ENCODE measurements at regions not wholly inside any gene's neighbourhood (a gene's known extent, or its start where the extent isn't known, plus 50 kb on each side); places are given as distances from the start of the nearest gene placed in this dataset.

DNA sequence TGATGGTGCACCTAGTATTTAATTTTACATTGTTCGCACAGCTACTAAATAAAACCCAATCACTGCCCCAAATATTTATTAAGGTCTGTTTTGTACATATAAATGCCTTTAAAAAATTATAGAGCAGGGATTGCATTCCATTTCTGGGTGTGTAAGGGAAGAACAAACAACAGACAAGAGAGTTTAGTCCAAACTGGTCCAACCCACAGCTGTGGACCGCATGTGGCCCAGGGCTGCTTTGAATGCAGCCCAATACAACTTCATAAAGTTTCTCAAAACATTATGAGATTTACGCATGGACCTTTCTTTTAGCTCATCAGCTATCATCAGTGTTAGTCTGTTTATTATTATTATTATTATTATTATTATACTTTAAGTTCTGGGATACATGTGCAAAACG is 114.8 kb upstream of the LRATD1 start:
- no peak overlapping the region for H3K27ac ChIP-seq (ENCODE audit: insufficient read depth, low read depth, low read length)
- no peaks in the 10 kb centered on the region for H3K36me3 ChIP-seq (ENCODE audit: control insufficient read depth in 2 of 2, extremely low read depth in 1 of 2, insufficient read depth in 2 of 2, low read length in 2 of 2)
- TF ChIP-seq JUN (IDR thresholded peaks at IDR 0.05; ENCODE audit: borderline replicate concordance, insufficient read depth, insufficient read length, low read depth) = no peak
- no peak for TF ChIP-seq MYC (IDR thresholded peaks at IDR 0.05; ENCODE audit: low read depth, low read length)
- TF ChIP-seq, protein P1, sequence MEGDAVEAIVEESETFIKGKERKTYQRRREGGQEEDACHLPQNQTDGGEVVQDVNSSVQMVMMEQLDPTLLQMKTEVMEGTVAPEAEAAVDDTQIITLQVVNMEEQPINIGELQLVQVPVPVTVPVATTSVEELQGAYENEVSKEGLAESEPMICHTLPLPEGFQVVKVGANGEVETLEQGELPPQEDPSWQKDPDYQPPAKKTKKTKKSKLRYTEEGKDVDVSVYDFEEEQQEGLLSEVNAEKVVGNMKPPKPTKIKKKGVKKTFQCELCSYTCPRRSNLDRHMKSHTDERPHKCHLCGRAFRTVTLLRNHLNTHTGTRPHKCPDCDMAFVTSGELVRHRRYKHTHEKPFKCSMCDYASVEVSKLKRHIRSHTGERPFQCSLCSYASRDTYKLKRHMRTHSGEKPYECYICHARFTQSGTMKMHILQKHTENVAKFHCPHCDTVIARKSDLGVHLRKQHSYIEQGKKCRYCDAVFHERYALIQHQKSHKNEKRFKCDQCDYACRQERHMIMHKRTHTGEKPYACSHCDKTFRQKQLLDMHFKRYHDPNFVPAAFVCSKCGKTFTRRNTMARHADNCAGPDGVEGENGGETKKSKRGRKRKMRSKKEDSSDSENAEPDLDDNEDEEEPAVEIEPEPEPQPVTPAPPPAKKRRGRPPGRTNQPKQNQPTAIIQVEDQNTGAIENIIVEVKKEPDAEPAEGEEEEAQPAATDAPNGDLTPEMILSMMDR (IDR thresholded peaks at IDR 0.05; ENCODE audit: extremely low read depth in 1 of 2, insufficient read depth in 1 of 2, low read depth in 1 of 2, low read length in 2 of 2) = no peak
- TF ChIP-seq, protein P2, sequence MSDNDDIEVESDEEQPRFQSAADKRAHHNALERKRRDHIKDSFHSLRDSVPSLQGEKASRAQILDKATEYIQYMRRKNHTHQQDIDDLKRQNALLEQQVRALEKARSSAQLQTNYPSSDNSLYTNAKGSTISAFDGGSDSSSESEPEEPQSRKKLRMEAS (IDR thresholded peaks at IDR 0.05; ENCODE audit: insufficient read depth, insufficient read length) = no peak
- TF ChIP-seq POLR2A (IDR thresholded peaks at IDR 0.05; ENCODE audit: low read depth, low read length) = no peak
- no peak for TF ChIP-seq POLR2AphosphoS5 (IDR thresholded peaks at IDR 0.05; ENCODE audit: insufficient read depth, low read depth, low read length)
- TF ChIP-seq EZH2 (IDR thresholded peaks at IDR 0.05; ENCODE audit: borderline replicate concordance, low read depth, low read length, severe bottlenecking) = no peak
- no peak for TF ChIP-seq GATA2 (IDR thresholded peaks at IDR 0.05; ENCODE audit: insufficient read depth, insufficient read length, low read depth, low read length)
- TF ChIP-seq FOS (IDR thresholded peaks at IDR 0.05; ENCODE audit: borderline replicate concordance, insufficient read depth, low read length) = no peak
- no peak for FAIRE-seq
- no peaks in the 10 kb centered on the region for H3K27me3 ChIP-seq (ENCODE audit: control insufficient read depth in 2 of 2, insufficient read depth in 2 of 2, low read length in 2 of 2)
- intact Hi-C loops (cut with micrococcal nuclease) = no loop called here
- no peak overlapping the region for H2AFZ ChIP-seq (ENCODE audit: low read depth, low read length)
- ChIA-PET POLR2A (no interaction called here), CTCF (no interaction called here)
- H3K4me3 ChIP-seq (replicated peaks in 1 of 3; ENCODE audit: insufficient read depth in 1 of 3, low read depth in 1 of 3, low read length in 3 of 3) = no peak overlapping the region
- H3K9me3 ChIP-seq (replicated peaks; ENCODE audit: control insufficient read depth, insufficient read depth, low read length) = peaks cover 3% of the 10 kb centered on the region
- no TSS peak for BruUV-seq (replicated peaks)
- no peak overlapping the region for H3K9ac ChIP-seq (replicated peaks; ENCODE audit: extremely low read depth, insufficient read depth, low read length)
- no peaks in the 10 kb centered on the region for H4K20me1 ChIP-seq (replicated peaks; ENCODE audit: control insufficient read depth, extremely low read depth, insufficient read depth, low read length)
- dilution Hi-C loops (cut with MboI; ENCODE audit: extremely low pct_ligation_motif_present, low sequenced_read_pairs) = no loop called here
- no peak overlapping the region for H3K4me2 ChIP-seq (ENCODE audit: insufficient read depth, low read length)
- no peak for DNase-seq (ENCODE audit: low read depth, low spot score)
- no peaks in the 10 kb centered on the region for H3K4me1 ChIP-seq (ENCODE audit: control insufficient read depth, extremely low read depth, insufficient read depth, low read length)
- H3K9me1 ChIP-seq (replicated peaks; ENCODE audit: control insufficient read depth, extremely low read depth, insufficient read depth, low read length) = no peaks in the 10 kb centered on the region
- no peaks in the 10 kb centered on the region for H3K79me2 ChIP-seq (ENCODE audit: control insufficient read depth, insufficient read depth, low read length)

All from endothelial cell of umbilical vein (primary cell).